Ammon's horn (tissue), 1 donor: ENCODE measurements at regions not wholly inside any gene's neighbourhood (a gene's known extent, or its start where the extent isn't known, plus 50 kb on each side); places are given as distances from the start of the nearest gene placed in this dataset.
"Not testable (repeated sequence)": the region's sequence is repeated elsewhere in the genome, so short reads cannot be mapped to it uniquely, and the experiment has no call there.

Experiments
- DNase-seq: peaks from one replicate; pipeline ENCODE4 v3.0.0-alpha.2; 2016; ENCODE audit warnings: low spot score

DNA sequence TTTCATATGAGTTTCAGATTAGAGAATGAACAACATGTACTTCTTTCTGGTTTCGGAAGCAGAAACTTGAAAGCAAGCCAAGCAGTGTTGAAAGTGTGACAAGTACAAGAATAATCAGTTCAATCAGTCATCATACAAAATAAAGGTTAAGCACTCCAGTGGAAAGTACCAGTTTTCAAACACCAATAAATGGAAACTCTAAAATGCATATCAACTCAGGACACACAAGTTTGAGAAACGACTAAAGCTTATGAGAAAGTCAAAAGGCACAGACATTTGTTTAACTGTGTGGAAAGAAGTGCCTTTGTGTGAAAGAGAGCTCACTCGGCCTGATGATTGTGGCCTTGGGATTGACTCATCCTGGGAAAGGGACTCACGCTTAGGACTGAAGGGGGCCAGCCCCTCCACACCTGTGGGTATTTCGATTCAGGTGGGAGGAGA, 60.6 kb upstream of the AKR1C1 start:
- peak; percentile 33 for DNase-seq

DNA sequence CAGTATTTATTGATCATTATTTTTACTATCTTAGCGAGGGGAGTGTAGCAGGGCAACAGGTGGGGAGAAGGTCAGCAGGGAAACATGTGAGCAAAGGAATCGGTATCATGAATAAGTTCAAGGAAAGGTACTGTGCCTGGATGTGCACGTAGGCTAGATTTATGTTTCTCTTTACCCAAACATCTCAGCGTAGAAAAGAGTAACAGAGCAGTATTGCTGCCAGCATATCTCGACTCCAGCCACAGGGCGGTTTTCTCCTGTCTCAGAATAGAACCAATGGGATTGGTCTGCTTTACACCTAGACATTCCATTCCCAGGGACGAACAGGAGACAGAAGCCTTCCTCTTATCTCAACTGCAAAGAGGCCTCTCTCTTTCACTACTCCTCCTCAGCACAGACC, 60.1 kb upstream of the AKR1C1 start:
- DNase-seq, result not testable (repeated sequence)

DNA sequence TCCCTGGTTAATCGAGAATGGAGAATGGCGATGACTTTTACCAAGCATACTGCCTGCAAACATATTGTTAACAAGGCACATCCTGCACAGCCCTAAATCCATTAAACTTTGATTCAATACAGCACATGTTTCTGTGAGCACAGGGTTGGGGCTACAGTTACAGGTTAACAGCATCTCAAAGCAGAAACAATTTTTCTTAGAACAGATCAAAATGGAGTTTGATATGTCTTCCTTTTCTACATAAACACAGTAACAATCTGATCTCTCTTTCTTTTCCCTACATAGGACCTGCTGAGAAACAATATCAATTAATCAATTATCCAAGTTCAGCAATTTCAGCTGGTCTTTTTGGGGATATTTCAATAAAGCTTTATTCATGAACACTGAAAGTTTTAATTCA, 59.5 kb upstream of the AKR1C1 start:
- DNase-seq, result not testable (repeated sequence)

DNA sequence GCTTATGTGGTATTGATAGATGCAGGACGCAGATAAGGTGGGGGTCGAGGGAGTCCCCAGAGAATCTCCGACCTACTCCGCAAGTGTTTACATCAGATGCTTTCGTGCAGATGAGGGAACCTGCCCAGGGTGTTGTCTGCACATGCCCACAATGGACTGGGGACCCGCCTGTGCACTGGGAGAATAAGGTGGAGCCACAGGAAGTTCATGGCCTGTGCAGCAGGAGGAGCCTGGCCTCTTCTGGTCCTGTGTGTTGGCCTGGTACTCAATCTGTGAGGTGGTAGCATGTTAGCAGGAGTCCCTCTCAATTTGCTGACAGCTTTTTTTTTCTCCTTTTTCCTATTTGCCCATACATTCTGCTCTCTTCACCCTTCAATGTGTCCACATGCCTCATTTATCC, 54.1 kb upstream of the AKR1C1 start:
- DNase-seq, result no peak
